Stimulated activated CD8-positive, alpha-beta memory T cell treated with anti-CD3 and anti-CD28 coated beads, Interleukin-4, amount 100 ng/mL, for 24 hours (primary cell): ENCODE measurements at regions not wholly inside any gene's neighbourhood (a gene's known extent, or its start where the extent isn't known, plus 50 kb on each side); places are given as distances from the start of the nearest gene placed in this dataset.

Source experiments
- DNase-seq: peaks from one replicate; pipeline ENCODE4 v3.0.0-alpha.2; 2020; ENCODE audit warnings: low read depth

DNA sequence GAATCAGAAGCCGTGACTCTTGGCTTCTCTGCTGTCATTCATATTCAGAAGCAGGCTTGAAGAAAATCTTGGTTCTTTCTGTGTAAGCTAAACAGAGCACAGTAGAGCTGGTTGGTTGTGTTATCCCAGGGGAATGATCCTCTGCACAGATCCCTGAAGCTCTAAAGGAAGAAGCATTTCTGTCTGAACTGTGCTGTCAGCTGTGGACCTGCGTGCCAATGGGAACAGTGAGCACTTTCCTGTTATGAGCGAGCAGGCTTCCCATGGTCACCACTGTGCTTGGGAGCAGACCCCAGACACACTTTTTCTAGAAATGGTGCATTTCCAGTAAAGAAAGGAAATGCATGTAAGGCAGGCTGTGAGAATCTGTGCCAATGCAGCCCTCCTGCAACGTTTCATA is 490.2 kb downstream of the EPM2A start:
- no peak for DNase-seq

DNA sequence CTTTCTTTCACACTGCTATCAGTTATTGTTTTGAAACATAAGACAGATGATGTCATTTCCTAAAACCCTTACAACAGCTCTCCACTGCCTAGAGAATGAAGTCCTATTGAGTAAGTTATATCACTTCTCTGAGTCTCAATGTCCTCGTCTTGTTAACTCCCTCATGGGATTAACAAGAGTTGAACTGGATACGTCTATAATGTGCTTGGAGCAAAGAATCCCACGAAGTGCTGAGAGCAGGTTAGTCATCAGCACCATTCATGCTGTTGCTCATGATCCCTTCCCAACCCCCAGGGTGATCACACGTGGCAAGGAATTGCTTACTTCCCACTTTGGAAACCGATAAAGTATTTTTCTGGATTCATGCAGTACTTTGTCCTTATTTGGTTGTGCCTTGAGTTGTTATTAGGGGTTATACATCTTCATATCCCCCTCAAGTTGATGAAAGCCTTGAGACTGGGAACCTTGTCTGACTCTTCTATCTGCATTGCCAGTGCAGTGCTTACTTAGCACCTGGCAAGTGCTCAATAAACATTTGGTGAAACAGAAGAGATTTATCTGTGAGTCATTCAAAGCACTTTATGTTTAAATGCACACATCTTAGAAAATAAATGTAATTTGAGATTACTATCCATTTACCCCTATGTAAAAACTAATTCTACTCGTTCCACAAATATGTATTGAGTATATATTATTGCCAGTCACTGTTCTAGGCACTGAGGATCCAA is 487.5 kb downstream of the EPM2A start:
- no peak for DNase-seq

DNA sequence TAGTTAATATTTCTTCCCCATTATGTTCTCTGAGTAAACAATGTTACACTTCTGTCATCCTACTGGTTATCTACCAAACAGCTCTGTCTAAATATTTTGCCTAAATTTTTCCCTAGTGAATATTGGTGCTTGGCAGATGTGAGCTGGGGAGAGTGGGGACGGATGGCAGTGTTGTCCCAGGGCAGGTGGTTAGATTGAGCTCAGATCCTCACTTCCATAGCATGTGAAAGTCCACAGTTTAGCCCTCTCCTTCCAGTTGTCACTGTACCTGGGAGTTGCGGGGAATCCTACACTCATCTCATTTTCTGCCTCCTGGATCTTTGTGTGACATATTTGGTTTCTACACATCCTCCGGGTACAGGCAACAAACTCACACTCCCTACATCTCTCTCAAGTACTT is 484.9 kb downstream of the EPM2A start:
- no peak for DNase-seq

DNA sequence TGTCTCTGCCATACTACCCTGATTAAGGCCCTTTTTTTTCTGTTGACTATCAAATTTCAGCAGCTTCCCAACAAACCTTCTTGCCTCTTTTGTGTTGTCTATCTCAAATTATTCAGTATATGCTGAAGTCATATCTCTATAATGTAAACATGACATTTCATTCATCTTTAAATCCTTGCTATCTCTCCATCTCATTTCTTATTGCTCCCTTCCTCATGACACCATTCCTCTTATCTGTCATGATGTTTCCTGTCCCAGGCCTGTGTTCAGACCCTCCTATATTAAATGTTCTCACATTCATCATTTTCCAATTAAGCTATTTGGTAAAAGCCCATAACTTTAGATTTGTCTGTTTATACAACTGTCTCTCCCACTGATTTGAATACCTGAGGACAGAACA is 482.6 kb downstream of the EPM2A start:
- DNase-seq: no peak

DNA sequence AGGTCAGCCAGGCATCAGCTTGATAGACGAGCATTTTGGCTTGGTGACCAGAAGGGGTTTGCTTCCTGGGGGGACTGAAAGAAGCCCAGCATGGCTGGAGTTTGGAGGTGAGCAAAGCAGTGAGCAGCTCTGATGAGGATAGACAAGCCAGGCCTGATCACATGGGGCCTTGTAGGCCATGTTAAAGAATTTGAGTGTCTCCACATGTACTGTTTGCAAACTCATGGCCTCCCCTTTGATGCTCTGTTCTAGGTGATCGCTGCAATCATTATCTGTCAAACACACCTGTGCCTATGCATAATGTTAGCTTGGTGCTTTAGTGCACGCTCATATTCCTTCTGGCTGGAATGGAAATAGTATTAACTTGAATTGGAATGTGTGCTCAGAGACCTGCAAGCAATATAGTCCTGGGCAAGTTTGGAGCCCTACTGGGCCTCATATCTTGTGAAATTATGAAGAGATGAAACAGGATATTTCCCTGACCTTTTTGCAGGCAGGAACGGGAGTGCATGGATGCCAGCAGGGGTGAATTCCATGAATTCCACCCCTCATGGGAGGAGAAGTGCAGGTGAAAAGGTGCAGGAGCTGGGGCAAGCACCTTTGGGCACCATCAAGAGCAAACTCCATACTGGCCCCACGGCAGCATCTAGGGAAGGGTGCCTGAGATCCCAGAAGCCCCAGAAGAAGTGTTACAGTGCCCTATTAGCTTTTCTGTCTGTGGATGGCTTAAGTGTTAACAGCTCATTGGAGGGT is 480.5 kb downstream of the EPM2A start:
- no peak for DNase-seq

DNA sequence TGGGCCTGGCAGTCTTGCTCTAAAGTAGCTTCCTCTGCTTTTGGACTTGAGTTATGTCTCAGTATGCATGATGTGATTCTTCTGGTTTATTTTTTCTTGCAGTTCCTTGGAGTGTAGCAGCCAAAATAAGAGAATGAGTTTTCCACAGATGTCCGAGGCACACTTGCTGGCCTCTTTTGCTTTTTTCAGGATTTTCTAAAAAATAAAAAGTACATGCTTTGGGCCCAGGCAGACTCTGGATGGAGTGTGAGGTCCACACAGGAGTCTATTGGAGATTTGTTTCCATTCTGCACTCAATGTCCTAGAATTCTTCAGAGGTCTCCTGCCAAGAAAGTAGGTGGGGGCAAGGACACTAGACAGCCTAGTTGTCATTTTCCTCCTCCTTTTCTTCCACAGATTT is 477.6 kb downstream of the EPM2A start:
- no peak for DNase-seq

DNA sequence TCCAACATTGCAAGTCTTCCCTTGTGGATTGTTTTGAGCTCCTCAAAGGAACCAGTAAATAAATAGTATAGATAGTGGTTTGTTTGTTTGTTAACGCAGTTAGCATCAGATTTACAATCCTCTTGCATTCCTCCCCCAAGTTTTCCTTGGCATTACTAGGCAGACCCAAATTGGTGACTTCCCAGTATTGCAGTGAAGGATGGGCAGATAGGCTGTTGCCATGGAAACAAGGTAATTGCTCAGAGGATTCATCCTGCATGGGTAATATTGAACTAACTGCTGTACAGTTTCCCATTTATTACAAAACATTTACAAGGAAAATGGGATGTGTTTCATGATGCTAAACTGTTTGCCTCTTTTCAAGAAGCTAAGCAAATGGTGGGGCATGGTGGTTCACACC is 477.2 kb downstream of the EPM2A start:
- DNase-seq: no peak

DNA sequence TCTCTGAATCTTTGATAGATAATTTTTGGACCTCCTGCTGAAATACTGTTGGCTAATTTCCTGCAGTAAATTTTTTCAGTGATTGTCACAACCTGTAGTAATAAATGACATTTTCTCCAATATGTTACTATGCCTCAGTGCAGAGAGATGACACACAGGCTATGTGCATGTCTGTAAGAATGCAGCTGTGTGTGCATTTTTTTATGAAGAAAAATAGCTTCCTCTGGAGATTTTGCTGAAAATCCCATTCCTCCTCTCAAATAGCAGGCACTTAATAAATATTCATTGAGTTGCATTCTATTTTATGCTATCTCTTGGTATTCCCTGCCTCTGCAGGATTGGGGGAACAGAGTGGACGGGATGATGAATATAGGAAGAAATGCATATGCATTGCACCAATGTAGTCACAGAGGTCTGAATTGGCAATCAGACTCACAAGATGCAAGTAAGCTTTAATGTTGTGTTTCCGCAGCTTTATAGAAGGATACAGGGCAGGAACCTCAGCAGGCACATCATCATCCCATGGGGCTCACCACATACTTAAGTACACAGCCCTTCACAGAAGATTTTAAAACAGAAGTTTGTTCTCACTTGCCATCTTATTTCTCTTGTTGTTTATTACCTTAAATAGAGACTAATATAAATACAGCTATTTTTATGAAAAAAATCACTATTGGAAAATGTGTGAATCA is 474.7 kb downstream of the EPM2A start:
- DNase-seq: no peak

DNA sequence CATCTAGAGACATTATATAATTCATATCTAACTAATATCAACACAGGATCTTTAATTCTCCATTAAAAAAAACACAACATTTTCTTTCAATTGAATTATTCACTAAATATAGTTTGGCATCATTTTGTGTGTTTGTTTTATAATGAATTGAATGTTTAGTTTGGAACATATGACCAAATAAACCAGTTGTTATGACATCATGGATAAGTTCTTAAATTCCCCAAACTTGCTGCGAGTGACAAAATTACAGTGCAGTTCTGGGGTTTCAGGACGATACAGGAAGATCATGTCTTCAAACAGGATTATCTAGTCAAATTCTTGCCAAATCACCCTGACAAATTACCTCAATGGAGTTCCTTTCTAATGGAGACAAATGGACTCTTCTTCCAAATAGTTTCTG is 473.6 kb downstream of the EPM2A start:
- no peak for DNase-seq

DNA sequence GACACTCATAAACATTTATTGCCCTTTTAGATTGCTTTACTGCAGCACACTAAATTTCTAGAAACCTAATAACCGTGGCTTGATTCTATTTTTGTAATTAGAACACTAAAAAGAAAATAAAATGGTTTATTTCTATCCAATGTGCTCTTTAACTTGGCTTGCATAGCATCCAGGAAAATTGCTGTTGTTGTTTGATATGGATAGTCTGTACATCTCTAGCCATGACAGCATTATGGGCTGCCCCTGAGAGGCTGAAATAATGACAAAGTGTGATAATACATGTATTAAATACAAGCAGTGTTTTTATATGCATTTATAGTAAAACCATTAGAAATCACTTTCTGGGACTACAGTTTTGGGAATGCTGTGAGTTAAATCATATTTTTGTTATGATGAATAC is 472.5 kb downstream of the EPM2A start:
- no peak for DNase-seq

DNA sequence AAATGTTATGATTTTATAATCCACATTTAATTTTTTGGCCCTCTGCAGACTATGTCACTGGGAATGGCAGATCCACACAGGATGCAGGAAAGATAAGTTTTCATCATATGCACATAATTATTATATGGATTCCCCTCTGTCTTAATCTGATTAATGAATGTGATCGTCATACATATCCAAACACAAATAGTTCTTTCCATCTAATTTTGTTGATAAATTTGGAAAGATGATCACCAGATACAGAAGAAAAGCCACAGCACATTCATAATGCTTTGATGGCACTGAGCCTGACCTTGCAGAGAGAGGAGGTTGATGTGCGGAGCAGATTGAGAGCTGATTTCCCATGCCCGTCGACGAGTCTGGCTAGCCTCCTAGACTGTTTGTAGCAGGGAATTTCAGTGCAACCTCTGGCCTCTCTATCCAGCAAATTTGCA is 471.5 kb downstream of the EPM2A start:
- no peak for DNase-seq

DNA sequence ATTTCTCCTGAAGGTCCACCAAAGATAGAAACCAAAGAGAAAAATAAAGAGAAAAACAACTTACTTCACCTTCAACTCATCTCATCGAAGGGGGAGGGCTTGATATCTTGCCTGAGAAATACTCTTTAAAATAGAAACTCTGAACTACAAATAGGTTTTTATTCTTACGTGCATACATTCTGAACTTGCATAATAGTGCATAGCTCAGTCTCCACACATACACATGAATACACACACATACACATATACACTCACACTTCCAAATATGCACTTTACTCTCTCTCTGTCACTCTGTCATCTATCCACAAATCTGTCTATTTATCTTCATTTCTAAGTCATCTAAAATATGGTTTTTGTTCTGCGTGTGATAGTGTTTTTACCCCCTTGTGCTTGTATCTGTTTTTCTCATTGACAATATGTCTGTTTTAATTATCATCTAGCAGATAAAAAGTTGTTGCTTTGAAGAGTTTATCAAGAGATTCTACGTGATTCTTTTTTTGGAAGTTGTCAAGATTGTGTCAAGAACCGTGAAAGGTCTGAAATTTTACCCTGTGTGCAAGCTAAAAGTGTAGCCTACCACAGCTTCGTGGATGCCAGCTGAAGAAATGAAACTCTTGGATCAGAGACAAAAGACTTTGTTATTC is 468.8 kb downstream of the EPM2A start:
- no peak for DNase-seq

DNA sequence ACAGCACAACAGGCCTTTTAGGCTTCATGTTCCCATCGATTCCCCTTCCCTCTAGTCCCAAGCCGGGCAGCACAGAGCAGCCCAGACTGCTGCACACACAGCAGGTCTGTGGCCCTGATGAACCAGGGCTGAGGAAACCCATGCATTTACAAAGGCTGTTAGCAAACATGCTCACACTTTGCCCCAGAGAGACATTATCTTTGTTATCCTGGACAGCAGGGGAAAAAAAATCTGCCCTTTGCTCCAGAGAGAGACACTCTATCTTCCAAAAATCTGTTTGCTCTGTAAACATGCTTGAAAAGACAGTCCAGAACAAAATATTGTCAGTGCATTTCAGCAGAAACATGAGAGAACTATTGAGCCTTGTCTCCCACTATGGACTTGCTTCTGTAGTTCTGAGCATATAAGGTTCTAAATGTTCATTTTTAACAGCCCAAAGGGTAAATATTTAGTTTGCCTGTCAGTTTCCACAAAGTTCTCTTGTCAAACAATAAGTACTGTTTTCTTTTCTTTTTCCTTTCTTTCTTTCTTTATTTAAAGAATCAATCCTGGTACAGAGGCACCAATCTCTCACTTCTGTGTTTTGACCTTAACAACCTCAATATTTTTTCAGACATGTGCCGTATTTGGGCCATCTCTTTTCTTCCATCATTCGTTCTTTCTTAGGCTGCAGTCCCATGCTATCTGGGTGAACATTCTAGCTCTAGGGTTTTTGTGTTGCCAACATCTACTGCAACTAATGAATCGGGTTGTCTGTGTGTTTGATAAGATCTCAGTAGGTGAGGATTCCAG is 468.0 kb downstream of the EPM2A start:
- no peak for DNase-seq

DNA sequence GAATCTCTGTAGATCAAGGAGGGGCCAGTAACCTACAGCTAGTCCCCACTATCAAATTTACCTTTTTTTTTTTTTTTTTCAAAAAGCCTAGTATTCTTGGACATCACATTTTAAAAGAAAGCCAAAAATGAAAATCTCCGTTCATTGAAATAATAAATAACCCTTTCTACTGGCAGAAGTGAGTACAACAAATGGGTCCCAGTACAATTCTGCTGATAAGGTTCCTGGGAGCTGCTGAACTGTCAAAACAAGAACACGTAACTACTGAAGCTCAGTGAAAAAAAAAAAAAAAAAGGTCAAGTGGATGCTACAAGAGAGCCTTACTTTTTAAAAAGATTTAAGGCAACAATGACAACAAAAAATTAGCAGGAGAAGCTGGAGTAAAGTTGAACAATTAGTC is 464.9 kb downstream of the EPM2A start:
- DNase-seq: no peak

DNA sequence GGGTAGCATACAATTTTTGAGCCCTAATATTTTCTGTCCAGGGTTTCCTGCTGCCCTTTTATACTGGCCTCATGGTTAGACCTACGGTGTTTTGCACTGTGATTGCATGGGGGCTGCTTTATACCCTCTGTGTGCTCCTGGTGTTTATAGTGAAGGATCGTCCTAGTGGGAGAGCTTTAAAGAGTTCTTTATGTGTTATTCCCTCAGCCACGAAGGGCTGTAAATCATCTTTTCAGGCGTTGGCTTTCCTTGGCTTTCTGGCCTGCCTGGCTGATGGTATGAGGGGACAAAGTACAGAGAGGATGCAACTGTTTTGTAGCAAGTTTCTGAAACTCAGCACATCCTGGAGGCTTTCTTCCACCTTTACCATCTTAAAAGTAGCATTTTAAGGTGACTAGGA is 464.3 kb downstream of the EPM2A start:
- DNase-seq: no peak

DNA sequence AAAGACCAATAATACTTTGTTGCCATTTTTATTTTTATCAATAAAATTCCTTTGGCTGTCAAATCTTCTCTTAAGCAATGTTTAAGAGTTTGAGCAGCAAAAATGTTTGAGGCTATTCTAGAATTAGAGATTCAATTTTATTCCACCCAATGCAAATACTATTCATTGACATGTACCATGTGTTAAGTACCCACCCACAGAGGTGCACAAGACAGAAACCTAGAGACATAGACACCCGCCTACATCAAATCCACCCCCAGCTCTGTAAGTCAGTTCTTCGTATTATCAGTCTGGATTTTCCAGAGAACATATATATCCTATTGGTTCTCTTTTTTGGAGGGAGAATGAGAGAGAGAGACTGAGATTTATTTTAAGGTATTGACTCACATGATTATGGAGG is 463.7 kb downstream of the EPM2A start:
- DNase-seq: no peak

DNA sequence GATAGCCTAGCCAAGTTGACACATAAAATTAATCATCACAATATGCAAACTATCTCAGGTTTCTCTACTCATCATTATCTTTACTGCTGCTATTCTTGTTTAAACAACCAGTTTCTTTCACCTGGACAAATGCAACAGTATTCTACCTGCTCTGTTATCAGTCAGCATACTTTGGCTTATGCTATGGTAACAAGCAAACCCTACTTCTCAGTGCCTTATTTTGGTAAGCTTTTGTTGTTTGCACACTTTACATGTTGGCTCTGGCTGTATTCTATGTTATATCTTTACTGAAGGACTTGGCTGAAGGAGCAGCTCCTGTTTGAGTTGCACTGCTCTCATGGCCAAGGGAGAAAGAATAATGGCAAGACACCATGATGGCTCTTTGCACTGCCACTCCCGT is 463.1 kb downstream of the EPM2A start:
- DNase-seq: no peak

DNA sequence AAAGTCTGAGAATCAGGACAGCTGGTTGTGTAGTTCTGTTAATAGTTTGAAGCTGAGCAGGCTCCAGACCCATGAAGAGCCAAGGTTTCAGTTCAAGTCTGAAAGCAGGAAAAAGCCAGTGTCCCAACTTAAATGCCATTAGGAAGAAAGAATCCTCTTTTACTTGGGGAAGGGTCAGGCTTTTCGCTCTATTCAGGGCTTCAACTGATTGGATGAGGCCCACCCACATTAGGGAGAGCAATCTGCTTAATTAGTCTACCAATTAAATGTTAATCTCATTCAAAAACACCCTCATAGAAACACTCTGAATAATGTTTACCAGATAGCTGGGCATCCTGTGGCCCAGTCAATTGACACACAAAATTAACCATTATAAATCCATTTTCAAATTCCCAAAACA is 462.2 kb downstream of the EPM2A start:
- no peak for DNase-seq

DNA sequence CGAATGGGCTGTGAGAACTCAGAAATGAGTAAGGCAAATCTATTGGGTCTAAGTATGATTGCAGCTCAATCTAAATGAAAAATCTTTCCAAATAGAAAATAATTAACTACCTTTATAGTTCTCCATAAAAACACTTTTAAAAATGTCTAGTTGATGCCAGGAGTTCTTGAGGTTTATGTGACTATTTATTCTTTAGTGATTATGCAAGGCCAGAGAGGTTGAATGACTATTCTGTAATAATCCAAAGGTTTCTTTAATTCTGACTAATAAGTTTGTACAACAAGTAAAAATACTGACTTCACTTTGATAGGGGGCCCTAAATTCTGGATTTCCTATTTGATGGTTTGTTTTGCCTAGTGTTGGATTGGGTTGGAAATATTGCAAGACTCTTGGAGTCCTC is 461.2 kb downstream of the EPM2A start:
- DNase-seq: no peak

DNA sequence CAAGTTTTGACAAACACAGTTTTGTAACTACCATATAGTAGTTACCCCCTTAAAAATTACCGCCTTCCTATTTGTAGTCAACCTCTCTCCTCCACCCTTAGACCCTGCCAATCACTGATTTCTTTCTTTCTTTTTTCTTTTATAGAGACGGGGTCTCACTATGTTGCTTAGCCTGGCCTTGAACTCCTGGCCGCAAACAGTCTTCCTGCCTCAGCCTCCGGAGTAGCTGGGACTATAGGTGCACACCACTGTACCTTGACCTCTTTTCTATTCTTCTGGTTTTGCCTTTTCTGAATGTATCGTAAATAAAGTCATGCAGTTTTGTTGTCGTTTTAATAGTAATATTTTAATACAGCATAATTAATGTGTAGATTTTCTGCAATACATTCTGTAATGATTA is 460.3 kb downstream of the EPM2A start:
- DNase-seq: no peak

DNA sequence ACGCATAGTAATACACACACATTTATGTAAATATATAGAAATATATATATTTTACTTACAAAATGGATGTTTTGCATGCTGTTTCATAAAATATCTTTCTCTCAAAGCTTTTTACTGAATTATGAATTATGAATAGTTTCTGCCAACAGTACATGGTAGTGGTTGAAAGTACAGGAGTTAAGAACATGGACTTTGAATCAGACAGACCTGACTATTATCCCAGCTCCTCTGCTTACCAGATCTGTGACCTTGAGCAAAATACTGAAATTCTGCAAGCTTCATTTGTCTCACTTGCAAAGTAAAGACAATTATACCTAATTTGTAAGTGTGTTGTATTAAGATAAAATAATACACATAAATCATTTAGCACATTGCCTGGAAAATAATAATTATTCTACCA is 459.5 kb downstream of the EPM2A start:
- DNase-seq: no peak

DNA sequence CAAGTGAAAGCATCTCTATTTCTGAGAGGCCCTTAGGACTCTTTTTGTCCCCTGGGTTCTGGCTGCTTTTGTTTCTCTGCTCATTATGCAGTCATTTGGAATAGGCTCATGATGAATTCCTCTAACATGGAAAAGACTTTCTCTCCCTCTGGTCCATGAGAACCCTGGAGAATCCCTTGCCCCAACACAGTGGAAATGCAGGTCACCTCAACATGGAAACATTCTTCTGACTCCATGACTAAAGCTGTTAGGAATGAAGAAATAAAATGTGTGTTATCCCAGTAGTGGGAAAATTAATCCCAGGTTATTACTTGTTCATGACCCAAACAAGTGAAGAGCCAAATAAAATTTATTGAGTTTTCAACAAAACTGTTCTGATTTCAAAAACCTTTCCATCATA is 458.6 kb downstream of the EPM2A start:
- DNase-seq: no peak
